ENCODE measurements at regions not wholly inside any gene's neighbourhood (a gene's known extent, or its start where the extent isn't known, plus 50 kb on each side); places are given as distances from the start of the nearest gene placed in this dataset.
"Not testable (repeated sequence)": the region's sequence is repeated elsewhere in the genome, so short reads cannot be mapped to it uniquely, and the experiment has no call there.

- not testable (repeated sequence) for TF ChIP-seq CTCF (IDR thresholded peaks at IDR 0.05); NFYB (CRISPR knock-in tag; conservative IDR thresholded peaks at IDR 0.05; ENCODE audit: low read depth)
Observed at GRCh38 chr10:114717881-114718280, 59.8 kb upstream of the ABLIM1 start.

Data from WTC11 (cell line).